AG20443 (cell line): ENCODE measurements at regions not wholly inside any gene's neighbourhood (a gene's known extent, or its start where the extent isn't known, plus 50 kb on each side); places are given as distances from the start of the nearest gene placed in this dataset.
A peak's percentile ranks its signal among the peaks of the same experiment; 100 is the strongest.

Source experiments
- DNase-seq: peaks from one replicate; pipeline ENCODE4 v3.0.0; 2012; ENCODE audit warnings: low spot score, mixed read lengths

DNA sequence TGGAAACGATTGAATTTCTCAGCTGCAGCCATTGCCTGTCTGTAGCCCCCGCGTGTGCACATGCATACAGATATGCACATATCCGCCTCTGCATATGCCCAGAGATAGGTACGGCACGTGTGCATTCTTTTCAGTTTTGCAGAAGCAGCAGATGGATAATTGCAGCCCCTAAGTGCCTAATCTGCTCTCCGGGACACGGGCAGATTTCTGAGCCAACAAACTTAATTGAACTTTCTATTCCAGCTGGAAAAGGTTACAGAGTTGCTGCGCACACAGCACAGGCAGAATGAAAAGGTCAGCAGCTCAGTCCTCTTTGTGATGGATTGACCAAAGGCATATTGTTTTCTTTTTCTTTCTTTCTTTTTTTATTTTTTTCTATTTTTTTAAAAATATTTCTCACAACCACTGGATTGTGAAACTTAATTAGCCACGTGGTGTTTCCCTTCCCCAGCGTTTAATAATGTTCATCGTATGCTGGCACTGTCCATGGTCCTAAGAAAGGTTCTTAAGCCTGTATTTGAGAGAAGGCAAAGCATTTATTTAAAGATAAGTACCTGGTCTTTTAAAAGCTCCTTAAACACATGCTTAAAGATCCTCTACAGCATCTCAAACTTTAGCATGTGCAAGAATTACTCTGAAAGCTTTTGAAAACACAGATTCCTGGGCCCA lies 270.2 kb upstream of the BRINP1 start:
- DNase-seq: peak; percentile 45

DNA sequence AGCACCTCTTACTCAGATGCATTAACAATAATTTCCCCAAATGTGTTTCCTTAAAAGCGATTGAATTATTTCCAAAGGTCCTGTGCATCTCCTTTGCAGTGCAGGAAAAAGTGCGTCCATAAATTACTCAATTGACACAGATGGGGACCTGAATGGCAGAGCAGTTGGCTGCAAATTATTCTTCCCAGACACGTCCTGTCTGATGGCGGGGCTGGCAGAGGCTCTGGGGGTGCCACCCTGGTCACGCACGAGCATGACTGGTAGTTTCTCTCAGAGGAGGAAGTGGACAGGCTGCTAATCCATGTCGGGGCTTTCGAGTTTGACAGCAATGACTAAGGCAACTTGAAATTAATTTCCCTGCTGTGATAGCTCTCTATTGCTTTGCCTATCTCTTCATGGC lies 264.8 kb upstream of the BRINP1 start:
- no peak for DNase-seq

DNA sequence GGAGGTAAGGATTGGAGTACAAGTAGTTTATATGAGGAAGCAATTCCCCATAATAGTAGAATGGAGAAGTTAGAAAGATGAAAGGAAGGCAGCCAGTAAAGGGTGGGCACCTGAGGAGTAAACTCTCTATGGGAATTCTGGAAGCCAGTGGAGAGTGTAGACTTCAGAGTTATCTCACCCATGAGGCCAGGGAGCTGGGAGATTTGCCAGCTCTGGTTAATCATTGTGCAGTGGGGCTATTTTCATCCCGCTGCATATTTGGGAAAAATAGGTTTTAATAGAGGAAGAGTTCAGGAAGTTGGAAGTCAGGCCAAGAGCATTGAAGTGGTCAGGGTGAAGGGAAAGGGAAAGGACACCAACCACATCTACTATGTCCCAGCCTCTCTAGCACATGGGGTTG lies 242.3 kb upstream of the BRINP1 start:
- no peak for DNase-seq

GRCh38 chr9:119609277-119609971 lies 240.2 kb upstream of the BRINP1 start:
- no peak for DNase-seq

DNA sequence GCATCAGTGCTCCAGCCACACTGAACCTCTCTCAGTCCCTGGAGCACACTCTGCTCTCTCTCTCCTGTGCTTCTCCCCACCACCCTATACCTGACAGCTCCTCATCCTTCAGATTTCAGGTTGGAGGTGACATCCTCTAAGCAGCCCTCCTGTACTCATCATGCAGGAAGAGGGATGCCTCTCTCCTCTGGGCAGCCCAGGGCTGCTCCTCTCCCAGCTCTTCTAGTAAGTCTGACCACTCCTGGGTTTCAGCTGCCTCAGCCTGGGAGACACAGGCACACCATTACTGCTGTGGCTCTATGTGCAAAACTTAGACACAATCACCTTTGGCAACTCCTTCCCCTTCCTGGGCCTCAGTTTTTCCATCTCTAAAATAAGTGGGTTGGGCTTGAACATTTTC lies 232.4 kb upstream of the BRINP1 start:
- no peak for DNase-seq

DNA sequence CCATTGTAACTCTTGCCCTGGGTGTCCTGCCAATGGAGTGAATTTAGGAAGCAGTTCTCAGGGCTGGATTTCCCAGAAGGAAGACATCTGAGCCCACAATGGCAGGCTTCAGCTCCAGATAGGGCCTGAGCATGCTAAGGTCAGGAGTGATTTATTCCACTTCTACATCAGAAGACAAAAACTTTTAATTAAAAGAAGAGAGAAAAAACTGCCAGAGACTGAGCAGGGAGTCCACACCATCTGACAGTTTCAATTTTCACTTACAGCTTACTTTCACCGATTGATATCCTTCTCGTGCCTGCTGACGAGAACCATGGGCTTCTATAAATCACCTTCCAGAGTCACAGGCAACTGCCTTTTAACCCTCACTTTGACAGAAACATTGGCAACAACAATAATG lies 228.3 kb upstream of the BRINP1 start:
- DNase-seq: no peak

- no peak for DNase-seq
Observed at GRCh38 chr9:119596703-119597102, 227.5 kb upstream of the BRINP1 start.

GRCh38 chr9:119588874-119589744 lies 219.9 kb upstream of the BRINP1 start:
- no peak for DNase-seq

GRCh38 chr9:119577881-119578280 lies 208.6 kb upstream of the BRINP1 start:
- no peak for DNase-seq

DNA sequence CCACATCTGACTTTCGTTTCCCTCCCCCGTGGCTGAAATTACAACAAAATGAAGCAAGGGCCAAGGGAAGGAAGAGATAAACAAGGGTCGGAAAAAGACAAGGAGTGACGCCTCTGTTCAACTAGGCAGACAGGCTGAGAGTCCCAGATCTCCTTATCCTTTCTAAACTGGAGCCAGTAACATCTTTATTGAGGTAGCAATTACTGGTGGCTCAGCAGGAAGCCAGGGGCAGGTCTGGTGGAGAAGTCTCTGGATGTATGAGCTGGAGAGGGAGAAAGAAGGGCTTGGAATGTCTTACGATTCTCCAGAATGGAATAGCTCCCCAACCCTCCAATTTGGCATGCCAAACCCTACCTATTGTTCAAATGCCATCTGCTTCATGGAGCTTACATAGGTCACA lies 190.8 kb upstream of the BRINP1 start:
- DNase-seq: no peak

DNA sequence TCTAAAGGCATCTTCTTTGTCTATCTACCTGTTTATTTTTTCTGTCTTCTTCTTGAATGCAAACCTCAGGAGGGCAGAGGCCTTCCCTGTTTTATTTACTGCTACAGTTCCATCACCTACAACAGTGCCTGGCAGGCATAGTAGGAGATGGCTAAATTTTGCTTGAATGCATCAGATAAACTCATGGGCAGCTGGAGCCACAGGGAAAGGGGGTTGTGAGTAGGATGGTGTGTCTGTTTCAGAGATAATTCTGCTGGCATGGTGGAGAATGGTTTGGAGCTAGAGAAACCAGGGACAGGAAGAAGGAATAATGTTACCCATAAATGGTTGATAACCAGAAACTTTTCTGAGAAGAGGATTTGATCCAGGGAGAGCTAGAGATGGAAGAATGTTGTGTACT lies 189.8 kb upstream of the BRINP1 start:
- no peak for DNase-seq

GRCh38 chr9:119556129-119556875 lies 187.1 kb upstream of the BRINP1 start:
- DNase-seq: peak; percentile 92

DNA sequence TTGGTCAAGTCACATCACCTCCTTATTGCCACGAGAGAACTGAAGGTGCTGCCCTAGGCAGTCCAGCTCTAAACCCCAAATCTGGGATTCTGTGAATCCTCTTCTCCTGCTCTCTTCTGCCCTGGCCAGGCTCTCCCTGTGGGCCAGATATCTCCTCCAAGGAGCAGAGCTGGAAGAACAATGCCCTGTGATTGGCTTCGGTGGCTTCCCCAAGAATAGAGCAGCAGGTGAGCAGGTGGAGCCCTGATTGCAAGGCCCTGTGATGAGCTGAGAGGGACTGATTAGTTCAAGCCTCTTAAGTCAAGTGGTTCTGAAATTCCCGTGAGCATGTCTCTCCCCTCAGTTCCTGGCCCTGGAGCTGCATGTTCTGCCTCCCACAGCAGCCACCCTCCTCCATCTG lies 175.3 kb upstream of the BRINP1 start:
- no peak for DNase-seq

DNA sequence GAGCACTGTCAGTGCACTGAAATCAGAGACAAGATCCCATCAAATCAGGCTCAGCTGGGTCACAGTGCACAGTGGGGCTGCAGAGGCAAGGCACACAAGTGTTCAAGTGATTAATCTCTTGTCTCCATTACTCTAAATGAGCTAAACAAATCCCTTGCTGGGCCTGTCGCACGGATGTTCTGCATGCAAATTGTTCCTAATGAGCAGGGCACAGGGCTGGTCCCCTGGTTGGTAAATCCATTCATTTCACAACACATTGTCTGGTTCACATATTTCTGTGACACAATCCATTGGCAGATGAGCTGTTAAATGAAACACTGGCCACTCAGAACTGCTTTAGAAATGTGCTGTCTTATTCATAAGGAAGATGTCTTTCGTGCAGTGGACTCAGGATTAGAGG lies 167.9 kb upstream of the BRINP1 start:
- DNase-seq: no peak

GRCh38 chr9:119533504-119533903 lies 164.3 kb upstream of the BRINP1 start:
- DNase-seq: no peak

DNA sequence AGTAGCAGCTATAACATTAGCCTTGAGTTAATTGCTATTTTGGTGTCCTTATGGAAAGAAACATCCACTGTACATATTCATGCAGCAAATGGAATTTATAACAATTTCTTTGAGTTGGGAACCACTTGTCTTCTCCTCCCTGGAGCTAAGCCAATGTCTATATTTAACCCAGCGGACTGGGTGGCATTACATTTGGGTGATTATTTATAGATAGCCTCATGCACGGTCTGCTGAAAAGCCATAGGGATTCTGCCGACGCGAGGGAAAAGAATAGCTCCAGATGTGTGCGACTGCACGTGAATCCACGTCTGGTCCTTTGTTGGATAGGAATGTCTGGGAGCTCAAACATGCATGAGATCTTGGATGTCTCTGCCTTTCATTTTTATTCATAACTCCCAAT lies 157.5 kb upstream of the BRINP1 start:
- no peak for DNase-seq

- no peak for DNase-seq
Observed at GRCh38 chr9:119523508-119523907, 154.3 kb upstream of the BRINP1 start.

- no peak for DNase-seq
Observed at GRCh38 chr9:119522381-119522780, 153.1 kb upstream of the BRINP1 start.

DNA sequence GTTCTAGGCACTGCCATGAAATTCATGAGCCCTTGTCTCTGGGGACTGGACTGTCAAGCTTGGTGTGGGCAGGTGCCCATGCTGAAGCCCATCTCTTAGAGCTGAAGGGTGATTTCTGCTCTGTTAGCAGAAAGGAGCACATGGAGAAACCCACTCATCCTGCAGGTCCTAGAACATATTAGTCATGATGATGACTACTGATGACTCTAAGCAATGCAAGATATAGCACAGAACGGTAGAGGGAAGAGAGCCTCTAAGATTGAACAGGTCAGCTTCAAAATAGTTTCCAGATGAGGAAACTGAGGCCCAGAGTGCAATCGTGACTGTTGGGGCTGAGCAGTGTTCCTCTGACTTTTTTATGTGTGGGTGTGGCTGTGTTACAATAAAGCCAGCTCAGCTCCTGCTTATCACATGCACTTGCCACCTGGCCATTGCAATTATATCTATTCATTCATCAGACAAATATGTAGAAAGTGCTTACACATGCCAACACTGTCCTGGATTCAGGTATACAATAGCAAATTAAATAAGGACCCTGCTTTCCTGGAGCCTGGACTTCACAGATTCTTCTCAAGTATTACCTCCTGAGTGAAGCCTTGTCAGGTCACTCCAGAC lies 140.2 kb upstream of the BRINP1 start:
- DNase-seq: no peak

GRCh38 chr9:119501374-119501773 lies 132.1 kb upstream of the BRINP1 start:
- no peak for DNase-seq

- DNase-seq: peak; percentile 10
Observed at GRCh38 chr9:119500072-119500771, 131.0 kb upstream of the BRINP1 start.
